GM23338 (cell line): ENCODE measurements at regions not wholly inside any gene's neighbourhood (a gene's known extent, or its start where the extent isn't known, plus 50 kb on each side); places are given as distances from the start of the nearest gene placed in this dataset.

Experiments
- ATAC-seq: fragments of 200-7000 bp; cut with Tn5 transposase; 3 replicates; pipeline ENCODE4 v1.9.1; 2020
- DNase-seq: peaks from one replicate; pipeline ENCODE4 v3.0.0-alpha.2; 2015; ENCODE audit warnings: low spot score
- H2AFZ ChIP-seq: fragments of 200-600 bp; sonication (generic); 2 replicates; pipeline ENCODE4 v1.8.0; 2016; ENCODE audit warnings: antibody characterized with exemption, mild to moderate bottlenecking, moderate library complexity
- H3F3A ChIP-seq: fragments of 200-600 bp; sonication (generic); replicated peaks from 2 replicates; pipeline ENCODE4 v1.8.0; 2017; ENCODE audit warnings: antibody characterized with exemption, mixed run types, low read depth
- H3K27ac ChIP-seq: fragments of 200-600 bp; sonication (generic); 2 replicates; pipeline ENCODE4 v1.6.1; 2016; ENCODE audit warnings: low read depth
- H3K27me3 ChIP-seq: fragments of 200-600 bp; sonication (generic); 2 replicates; pipeline ENCODE4 v1.8.0; 2016; ENCODE audit warnings: mild to moderate bottlenecking, mixed run types, moderate library complexity; ENCODE audit not compliant: insufficient read depth
- H3K36me3 ChIP-seq: fragments of 200-600 bp; sonication (generic); 2 replicates; pipeline ENCODE4 v1.8.0; 2016; ENCODE audit warnings: mild to moderate bottlenecking; ENCODE audit not compliant: insufficient read depth
- H3K4me1 ChIP-seq: fragments of 200-600 bp; sonication (generic); 2 replicates; pipeline ENCODE4 v1.8.0; 2016; ENCODE audit warnings: mild to moderate bottlenecking, moderate library complexity; ENCODE audit not compliant: insufficient read depth
- H3K4me2 ChIP-seq: fragments of 200-600 bp; sonication (generic); 2 replicates; pipeline ENCODE4 v1.7.1; 2017; ENCODE audit warnings: mixed run types
- H3K4me3 ChIP-seq: fragments of 200-600 bp; sonication (generic); 2 replicates; pipeline ENCODE4 v1.6.1; 2016; ENCODE audit warnings: mixed run types
- H3K79me2 ChIP-seq: fragments of 200-600 bp; sonication (generic); replicated peaks from 2 replicates; pipeline ENCODE4 v1.8.0; 2017; ENCODE audit warnings: mild to moderate bottlenecking; ENCODE audit not compliant: insufficient read depth
- H3K9me2 ChIP-seq: fragments of 200-600 bp; sonication (generic); 2 replicates; pipeline ENCODE4 v1.8.0; 2017; ENCODE audit not compliant: insufficient read depth
- H4K20me1 ChIP-seq: fragments of 200-600 bp; sonication (generic); replicated peaks from 2 replicates; pipeline ENCODE4 v1.8.0; 2017; ENCODE audit warnings: mild to moderate bottlenecking; ENCODE audit not compliant: insufficient read depth
- H3K27ac Mint-ChIP-seq: 2 replicates; pipeline ENCODE4 v1.8.0; 2020; ENCODE audit warnings: inconsistent platforms, mild to moderate bottlenecking, moderate library complexity, mixed read lengths
- H3K27me3 Mint-ChIP-seq: 3 replicates; pipeline ENCODE4 v1.8.0; 2022; ENCODE audit warnings: low read depth, mild to moderate bottlenecking, moderate library complexity, mixed read lengths, inconsistent platforms; ENCODE audit not compliant: insufficient read depth, poor library complexity
- H3K36me3 Mint-ChIP-seq: 3 replicates; pipeline ENCODE4 v1.8.0; 2021; ENCODE audit warnings: low read depth, mild to moderate bottlenecking, inconsistent platforms, moderate library complexity, mixed read lengths
- H3K4me1 Mint-ChIP-seq: 3 replicates; pipeline ENCODE4 v1.8.0; 2020; ENCODE audit warnings: mild to moderate bottlenecking, inconsistent platforms, mixed read lengths
- H3K4me3 Mint-ChIP-seq: 3 replicates; pipeline ENCODE4 v1.8.0; 2021; ENCODE audit warnings: moderate library complexity, mild to moderate bottlenecking, inconsistent platforms, mixed read lengths
- H3K9me3 Mint-ChIP-seq: 3 replicates; pipeline ENCODE4 v1.8.0; 2020; ENCODE audit warnings: moderate library complexity, mild to moderate bottlenecking, inconsistent platforms, mixed read lengths
- CREB1 ChIP-seq: fragments of 250-450 bp; sonication (Bioruptor Pico); IDR thresholded peaks from 2 replicates; pipeline ENCODE4 v1.5.0; 2020; ENCODE audit warnings: low read depth, mild to moderate bottlenecking, moderate library complexity
- CTCF ChIP-seq, 2 experiments: fragments of 200-600 bp in 1 of 2; sonication (generic) in 1 of 2; conservative IDR thresholded peaks; 2 replicates each; pipeline versions ENCODE4 v1.5.1 to v1.6.1; 2016 to 2017; ENCODE audit warnings: antibody characterized with exemption in 2 of 2, low read depth in 2 of 2, mild to moderate bottlenecking in 2 of 2, moderate library complexity in 1 of 2
- ETS1 ChIP-seq: IDR thresholded peaks from 2 replicates; pipeline ENCODE4 v1.6.1; 2016; ENCODE audit warnings: antibody characterized with exemption
- EZH2 ChIP-seq: fragments of 200-600 bp; sonication (generic); IDR thresholded peaks from one replicate; pipeline ENCODE4 v1.8.0; 2017; ENCODE audit warnings: antibody characterized with exemption, mild to moderate bottlenecking, low read depth; ENCODE audit not compliant: unreplicated experiment
- EZH2phosphoT487 ChIP-seq: fragments of 200-600 bp; sonication (generic); IDR thresholded peaks from one replicate; pipeline ENCODE4 v1.8.1; 2018; ENCODE audit warnings: antibody characterized with exemption; ENCODE audit not compliant: unreplicated experiment
- JUNB ChIP-seq: IDR thresholded peaks from one replicate; pipeline ENCODE4 v1.6.1; 2016; ENCODE audit warnings: antibody characterized with exemption; ENCODE audit not compliant: unreplicated experiment
- NANOG ChIP-seq: IDR thresholded peaks from 2 replicates; pipeline ENCODE4 v1.6.1; 2016; ENCODE audit warnings: antibody characterized with exemption, borderline replicate concordance
- POLR2AphosphoS5 ChIP-seq: IDR thresholded peaks from 2 replicates; pipeline ENCODE4 v1.6.1; 2016; ENCODE audit warnings: antibody characterized with exemption, low read depth
- ZNF114 ChIP-seq: fragments of 250-450 bp; sonication (Bioruptor Pico); IDR thresholded peaks from 2 replicates; pipeline ENCODE4 v1.5.0; 2020; ENCODE audit warnings: mild to moderate bottlenecking, moderate library complexity
- ZNF462 ChIP-seq: fragments of 250-450 bp; sonication (Bioruptor Pico); IDR thresholded peaks from 2 replicates; pipeline ENCODE4 v1.5.0; 2020; ENCODE audit warnings: mild to moderate bottlenecking, moderate library complexity

GRCh38 chr17:6239241-6239798, 169.1 kb downstream of the WSCD1 start:
- TF ChIP-seq CTCF (conservative IDR thresholded peaks at IDR 0.05; ENCODE audit: low read depth in 2 of 2) (no peak), CREB1 (CRISPR knock-in tag) (no peak), EZH2 (no peak), JUNB (no peak), ETS1 (no peak), ZNF462 (CRISPR knock-in tag) (no peak), EZH2phosphoT487 (no peak), POLR2AphosphoS5 (no peak), NANOG (no peak), ZNF114 (CRISPR knock-in tag) (no peak)
- Mint-ChIP-seq H3K4me3 (no peak overlapping the region), H3K36me3 (no peaks in the 10 kb centered on the region), H3K4me1 (peaks cover 36% of the 10 kb centered on the region), H3K27ac (peak overlapping the region; percentile 69; the same call in 1 of the 2 replicates), H3K9me3 (no peaks in the 10 kb centered on the region), H3K27me3 (peaks cover 11% of the 10 kb centered on the region)
- peak; percentile 21 for DNase-seq
- Histone ChIP-seq H3K4me3 (no peak overlapping the region), H3K4me1 (peaks cover 39% of the 10 kb centered on the region), H3F3A (peaks cover 4% of the 10 kb centered on the region; the same call in 1 of the 2 replicates), H3K9me2 (no peaks in the 10 kb centered on the region), H3K79me2 (no peaks in the 10 kb centered on the region), H3K4me2 (peak overlapping the region; percentile 84; the same call in 1 of the 2 replicates), H3K27ac (peak overlapping the region; percentile 59; the same call in 1 of the 2 replicates), H2AFZ (peak overlapping the region; percentile 78), H4K20me1 (no peaks in the 10 kb centered on the region), H3K36me3 (no peaks in the 10 kb centered on the region), H3K27me3 (no peaks in the 10 kb centered on the region)
- no peak for ATAC-seq
